Astrocyte (in vitro differentiated cells and primary cell): ENCODE measurements at regions not wholly inside any gene's neighbourhood (a gene's known extent, or its start where the extent isn't known, plus 50 kb on each side); places are given as distances from the start of the nearest gene placed in this dataset.

ENCODE experiments used
- CTCF ChIP-seq: IDR thresholded peaks from 2 replicates; pipeline ENCODE4 v1.5.1; 2011; ENCODE audit warnings: low read depth, mild to moderate bottlenecking, inconsistent platforms, low read length, moderate library complexity; ENCODE audit not compliant: insufficient read depth
- EZH2 ChIP-seq: IDR thresholded peaks from 2 replicates; pipeline ENCODE4 v1.6.1; 2012; ENCODE audit warnings: mild to moderate bottlenecking, low read length, inconsistent platforms; ENCODE audit not compliant: insufficient read depth

GRCh38 chr11:82003024-82003423 lies 730.6 kb downstream of the FAM181B start:
- no peak for TF ChIP-seq CTCF
- no peak for TF ChIP-seq EZH2
